Pancreas (tissue), 10 donors: ENCODE measurements at regions not wholly inside any gene's neighbourhood (a gene's known extent, or its start where the extent isn't known, plus 50 kb on each side); places are given as distances from the start of the nearest gene placed in this dataset.

Experiments
- ATAC-seq, 4 donors: fragments of 200-7000 bp; cut with Tn5 transposase; one replicate each; pipeline versions ENCODE4 v1.8.0 to v1.9.1; 2020; ENCODE audit warnings: mild to moderate bottlenecking in 4 of 4, moderate library complexity in 4 of 4
- DNase-seq, 6 donors: peaks; one replicate each; pipeline ENCODE4 v3.0.0-alpha.2; 2020
- FAIRE-seq: peaks from 2 replicates; lab custom pipeline; 2012; peaks lifted over from hg19 to GRCh38; lab: Jason Lieb, UNC
- H3K27ac ChIP-seq, 4 donors: fragments of 200-600 bp; sonication (generic); 1 replicate in 3 of 4; 2 replicates in 1 of 4; pipeline versions ENCODE4 v1.5.0 to v1.8.0; 2020
- H3K27me3 ChIP-seq, 4 donors: fragments of 200-600 bp; one replicate each; pipeline ENCODE4 v1.8.0; 2021
- H3K36me3 ChIP-seq, 3 donors: fragments of 200-600 bp; sonication (generic) in 1 of 3; one replicate each; pipeline versions ENCODE4 v1.5.0 to v1.8.0; 2020 to 2021
- H3K4me1 ChIP-seq, 3 donors: fragments of 200-600 bp; one replicate each; pipeline ENCODE4 v1.8.0; 2021
- H3K4me3 ChIP-seq, 4 donors: fragments of 200-600 bp; sonication (generic) in 2 of 4; one replicate each; pipeline versions ENCODE4 v1.5.0 to v1.8.0; 2020 to 2021
- H3K9me3 ChIP-seq, 4 donors: fragments of 200-600 bp; one replicate each; pipeline ENCODE4 v1.8.0; 2021
- WGBS, 2 donors: extraction: QIAGEN DNeasy Blood & Tissue Kit; methylation state at CpG; one replicate each; pipeline ENCODE4 v1.1.7; 2013; 5-methylcytosine and 5-hydroxymethylcytosine counted together
- intact Hi-C, 3 donors: fragments of 100-400 bp; cut with DNase I; formaldehyde crosslinking; loops; one replicate each; pipeline versions ENCODE4 v1.11.1 to v1.14.2; 2022
- TF ChIP-seq, protein P1 (sequence below), 4 donors: fragments of 200-600 bp; sonication (generic) in 3 of 4; IDR thresholded peaks; one replicate each; pipeline versions ENCODE4 v1.5.0 to v1.8.0; 2021; ENCODE audit warnings: antibody characterized with exemption in 4 of 4
- donor health status: healthy with polysubstance abuse.
- donor health status: DM: no; HTN: no; CAD: no; lungs with moderate emphysema.
- donor health status: DM: no; HTN: no; CAD: no.
- donor health status: control.
- donor health status: control.
- donor health status: Bipolar disorder and iron deficiency.
- donor health status: DM: yes; HTN: yes; CAD: no.
- donor health status: DM: no; HTN: no; CAD: no.
- donor health status: DM: no; HTN: no; CAD: no.
- donor health status: DM: yes; HTN: yes; CAD: no.

DNA sequence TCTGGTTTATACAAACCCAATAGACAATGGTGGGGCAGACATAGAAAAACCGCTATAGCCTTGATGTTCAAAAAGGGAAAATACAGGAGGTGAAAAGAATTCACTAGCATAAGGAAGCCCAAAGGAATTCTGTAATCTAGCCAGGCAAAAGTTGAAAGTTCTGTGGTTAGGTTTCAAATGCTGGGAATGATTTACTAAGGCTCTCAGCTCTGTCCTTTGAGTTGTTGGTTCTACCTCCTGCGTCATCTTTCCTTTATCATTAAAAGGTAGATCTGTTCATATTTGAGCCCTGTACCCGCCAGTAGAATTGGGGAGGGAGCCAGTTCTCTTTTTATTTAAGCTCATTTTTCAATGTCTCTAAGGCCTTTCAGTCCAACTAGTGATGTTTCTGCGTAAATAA is 866.5 kb downstream of the IGSF11 start:
- TF ChIP-seq, protein P1, sequence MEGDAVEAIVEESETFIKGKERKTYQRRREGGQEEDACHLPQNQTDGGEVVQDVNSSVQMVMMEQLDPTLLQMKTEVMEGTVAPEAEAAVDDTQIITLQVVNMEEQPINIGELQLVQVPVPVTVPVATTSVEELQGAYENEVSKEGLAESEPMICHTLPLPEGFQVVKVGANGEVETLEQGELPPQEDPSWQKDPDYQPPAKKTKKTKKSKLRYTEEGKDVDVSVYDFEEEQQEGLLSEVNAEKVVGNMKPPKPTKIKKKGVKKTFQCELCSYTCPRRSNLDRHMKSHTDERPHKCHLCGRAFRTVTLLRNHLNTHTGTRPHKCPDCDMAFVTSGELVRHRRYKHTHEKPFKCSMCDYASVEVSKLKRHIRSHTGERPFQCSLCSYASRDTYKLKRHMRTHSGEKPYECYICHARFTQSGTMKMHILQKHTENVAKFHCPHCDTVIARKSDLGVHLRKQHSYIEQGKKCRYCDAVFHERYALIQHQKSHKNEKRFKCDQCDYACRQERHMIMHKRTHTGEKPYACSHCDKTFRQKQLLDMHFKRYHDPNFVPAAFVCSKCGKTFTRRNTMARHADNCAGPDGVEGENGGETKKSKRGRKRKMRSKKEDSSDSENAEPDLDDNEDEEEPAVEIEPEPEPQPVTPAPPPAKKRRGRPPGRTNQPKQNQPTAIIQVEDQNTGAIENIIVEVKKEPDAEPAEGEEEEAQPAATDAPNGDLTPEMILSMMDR (IDR thresholded peaks at IDR 0.05): no peak
- ATAC-seq (no peak), DNase-seq (no peak), FAIRE-seq (no peak)
- H3K4me3 ChIP-seq: no peak overlapping the region
- no peaks in the 10 kb centered on the region for H3K27me3 ChIP-seq
- intact Hi-C loops: no loop called here
- 53 to 57% methylated on average over 4 of the region's 4 CpGs for WGBS, 2 donors
- no peak overlapping the region for H3K27ac ChIP-seq
- H3K36me3 ChIP-seq: no peaks in the 10 kb centered on the region
- no peaks in the 10 kb centered on the region for H3K4me1 ChIP-seq
- H3K9me3 ChIP-seq: no peaks in the 10 kb centered on the region

DNA sequence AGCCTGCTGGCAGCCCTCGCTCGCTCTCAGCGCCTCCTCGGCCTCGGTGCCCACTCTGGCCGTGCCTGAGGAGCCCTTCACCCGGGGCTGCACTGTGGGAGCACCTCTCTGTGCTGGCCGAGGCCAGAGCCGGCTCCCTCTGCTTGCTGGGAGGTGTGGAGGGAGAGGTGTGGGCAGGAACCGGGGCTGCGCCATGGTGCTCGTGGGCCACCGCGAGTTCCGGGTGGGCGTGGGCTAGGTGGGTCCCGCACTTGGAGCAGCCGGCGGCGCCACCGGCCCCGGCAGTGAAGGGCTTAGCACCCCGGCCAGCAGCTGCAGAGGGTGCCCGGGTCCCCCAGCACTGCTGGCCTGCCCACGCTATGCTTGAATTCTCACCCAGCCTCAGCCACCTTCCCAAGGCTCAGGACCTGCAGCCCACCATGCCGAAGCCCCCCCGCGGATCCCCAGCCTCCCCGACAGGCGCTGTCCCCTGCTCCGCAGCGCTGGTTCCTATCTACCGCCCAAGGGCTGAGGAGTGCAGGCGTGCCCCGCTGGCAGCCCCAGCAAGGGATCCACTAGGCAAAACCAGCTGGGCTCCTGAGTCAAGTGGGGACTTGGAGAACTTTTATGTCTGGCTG is 863.3 kb downstream of the IGSF11 start:
- Histone ChIP-seq H3K36me3 (no peaks in the 10 kb centered on the region), H3K9me3 (no peaks in the 10 kb centered on the region), H3K27ac (no peak overlapping the region), H3K4me3 (no peak overlapping the region), H3K4me1 (no peaks in the 10 kb centered on the region), H3K27me3 (no peaks in the 10 kb centered on the region)
- TF ChIP-seq, protein P1 (IDR thresholded peaks at IDR 0.05): no peak
- ATAC-seq (no peak), FAIRE-seq (no peak), DNase-seq (peak in 2 of 6 donors; percentile 14 to 69)
- intact Hi-C loops: no loop called here
- WGBS, 2 donors: 89 to 91% methylated on average over 34 to 35 of the region's 35 CpGs

DNA sequence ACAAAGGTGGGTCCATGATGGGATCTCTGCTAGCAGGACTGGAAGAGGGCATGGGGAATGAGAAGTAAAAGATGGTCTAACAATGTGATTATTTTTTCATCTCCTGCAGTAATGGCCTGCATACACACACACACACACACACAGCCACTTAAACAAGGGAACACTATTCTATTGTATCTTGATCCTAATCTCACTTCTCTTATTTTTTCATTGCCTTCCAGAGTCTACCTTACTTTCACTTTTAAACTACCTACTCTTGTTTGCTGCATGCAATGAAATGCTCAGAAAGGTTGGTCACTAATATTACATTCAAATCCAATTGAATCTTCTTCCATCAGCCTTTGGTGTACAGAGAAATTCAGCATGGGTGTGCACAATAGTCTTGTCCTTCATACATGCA is 853.8 kb downstream of the IGSF11 start:
- no peaks in the 10 kb centered on the region for H3K9me3 ChIP-seq
- H3K4me1 ChIP-seq: no peaks in the 10 kb centered on the region
- TF ChIP-seq, protein P1 (IDR thresholded peaks at IDR 0.05): no peak
- FAIRE-seq: no peak
- no peak for ATAC-seq
- H3K36me3 ChIP-seq: no peaks in the 10 kb centered on the region
- no peak overlapping the region for H3K4me3 ChIP-seq
- H3K27ac ChIP-seq: no peak overlapping the region
- H3K27me3 ChIP-seq: no peaks in the 10 kb centered on the region
- intact Hi-C loops: no loop called here
- DNase-seq: no peak

DNA sequence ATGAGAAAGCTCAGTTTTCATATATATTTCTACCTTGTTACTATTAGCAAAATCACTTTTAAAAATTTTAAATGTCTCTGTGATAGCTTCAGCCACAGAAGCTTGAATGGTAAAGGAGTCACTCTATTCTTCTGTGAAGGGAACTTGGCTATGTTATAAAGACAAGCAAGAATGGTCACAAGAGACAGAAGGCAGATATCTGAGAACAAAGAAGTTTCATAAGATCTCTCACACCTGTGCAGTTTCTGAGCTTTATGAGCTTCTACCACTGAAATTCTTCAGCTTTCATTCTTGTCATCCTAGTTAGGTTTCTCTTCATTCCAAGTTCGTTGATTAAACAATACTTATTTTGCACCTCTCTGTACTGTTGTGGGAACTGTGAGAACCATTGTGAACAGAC is 853.4 kb downstream of the IGSF11 start:
- Histone ChIP-seq H3K9me3 (no peaks in the 10 kb centered on the region), H3K4me3 (no peak overlapping the region), H3K36me3 (no peaks in the 10 kb centered on the region), H3K4me1 (no peaks in the 10 kb centered on the region), H3K27me3 (no peaks in the 10 kb centered on the region), H3K27ac (no peak overlapping the region)
- intact Hi-C loops: no loop called here
- 28 to 37% methylated on average over 1 of the region's 1 CpG for WGBS, 2 donors
- no peak for FAIRE-seq
- no peak for ATAC-seq
- TF ChIP-seq, protein P1 (IDR thresholded peaks at IDR 0.05): no peak
- DNase-seq: no peak

DNA sequence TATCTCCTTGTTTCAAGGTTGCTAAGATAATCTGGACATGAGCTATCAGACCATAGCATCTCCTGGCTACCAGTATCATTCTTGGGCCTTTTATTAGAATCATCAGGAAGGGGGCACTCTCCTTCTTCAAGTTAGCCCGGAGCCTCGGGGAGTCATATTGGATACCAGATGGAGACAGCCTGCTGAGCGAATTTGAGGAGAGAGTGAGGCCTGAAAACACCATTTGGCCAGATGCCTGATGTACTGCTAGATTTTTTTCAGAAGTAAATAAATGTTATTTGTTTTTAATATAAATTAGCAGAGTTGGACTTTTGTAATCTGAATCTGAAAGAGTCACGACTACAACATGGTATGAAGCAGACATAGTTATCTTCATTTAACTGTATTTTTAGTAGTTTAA is 848.6 kb downstream of the IGSF11 start:
- FAIRE-seq (no peak), ATAC-seq (no peak), DNase-seq (no peak)
- no peaks in the 10 kb centered on the region for H3K4me1 ChIP-seq
- H3K27me3 ChIP-seq: no peaks in the 10 kb centered on the region
- no peak overlapping the region for H3K27ac ChIP-seq
- H3K4me3 ChIP-seq: no peak overlapping the region
- intact Hi-C loops: no loop called here
- H3K36me3 ChIP-seq: no peaks in the 10 kb centered on the region
- TF ChIP-seq, protein P1 (IDR thresholded peaks at IDR 0.05): no peak
- WGBS, 2 donors: 63% methylated on average over 4 of the region's 4 CpGs
- no peaks in the 10 kb centered on the region for H3K9me3 ChIP-seq
